ENCODE measurements at regions not wholly inside any gene's neighbourhood (a gene's known extent, or its start where the extent isn't known, plus 50 kb on each side); places are given as distances from the start of the nearest gene placed in this dataset.

GRCh38 chr3:162117961-162118360 is 621.4 kb downstream of the OTOL1 start:
- no peak overlapping the region for H3K4me3 ChIP-seq (ENCODE audit: low read length, poor library complexity, severe bottlenecking)
- H3K9me2 ChIP-seq (replicated peaks; ENCODE audit: low read depth, low read length), result no peaks in the 10 kb centered on the region
- no peaks in the 10 kb centered on the region for H3F3A ChIP-seq (ENCODE audit: low read depth)
- no peaks in the 10 kb centered on the region for H3K36me3 ChIP-seq (ENCODE audit: insufficient read depth, low read length)
- no peaks in the 10 kb centered on the region for H3K9me3 ChIP-seq (ENCODE audit: insufficient read depth, low read depth, low read length)
- peaks cover 4% of the 10 kb centered on the region for H3K4me1 ChIP-seq (ENCODE audit: insufficient read depth, low read length, poor library complexity, severe bottlenecking)
- no peaks in the 10 kb centered on the region for H4K20me1 ChIP-seq (ENCODE audit: insufficient read depth, low read length, poor library complexity, severe bottlenecking)
- no peak overlapping the region for H3K9ac ChIP-seq (ENCODE audit: low read depth, low read length, poor library complexity, severe bottlenecking)
- H3K4me2 ChIP-seq (ENCODE audit: low read depth, low read length, poor library complexity, severe bottlenecking), result no peak overlapping the region
- TF ChIP-seq, protein P1, sequence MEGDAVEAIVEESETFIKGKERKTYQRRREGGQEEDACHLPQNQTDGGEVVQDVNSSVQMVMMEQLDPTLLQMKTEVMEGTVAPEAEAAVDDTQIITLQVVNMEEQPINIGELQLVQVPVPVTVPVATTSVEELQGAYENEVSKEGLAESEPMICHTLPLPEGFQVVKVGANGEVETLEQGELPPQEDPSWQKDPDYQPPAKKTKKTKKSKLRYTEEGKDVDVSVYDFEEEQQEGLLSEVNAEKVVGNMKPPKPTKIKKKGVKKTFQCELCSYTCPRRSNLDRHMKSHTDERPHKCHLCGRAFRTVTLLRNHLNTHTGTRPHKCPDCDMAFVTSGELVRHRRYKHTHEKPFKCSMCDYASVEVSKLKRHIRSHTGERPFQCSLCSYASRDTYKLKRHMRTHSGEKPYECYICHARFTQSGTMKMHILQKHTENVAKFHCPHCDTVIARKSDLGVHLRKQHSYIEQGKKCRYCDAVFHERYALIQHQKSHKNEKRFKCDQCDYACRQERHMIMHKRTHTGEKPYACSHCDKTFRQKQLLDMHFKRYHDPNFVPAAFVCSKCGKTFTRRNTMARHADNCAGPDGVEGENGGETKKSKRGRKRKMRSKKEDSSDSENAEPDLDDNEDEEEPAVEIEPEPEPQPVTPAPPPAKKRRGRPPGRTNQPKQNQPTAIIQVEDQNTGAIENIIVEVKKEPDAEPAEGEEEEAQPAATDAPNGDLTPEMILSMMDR (conservative IDR thresholded peaks at IDR 0.05; ENCODE audit: low read length), result no peak
- no peak for TF ChIP-seq EZH2phosphoT487 (IDR thresholded peaks at IDR 0.05; ENCODE audit: borderline replicate concordance)
- H2AFZ ChIP-seq (ENCODE audit: low read length), result peak overlapping the region; percentile 68; the same call in 1 of the 2 replicates
- no peaks in the 10 kb centered on the region for H3K27me3 ChIP-seq (ENCODE audit: insufficient read depth, low read length, poor library complexity, severe bottlenecking)
- no peaks in the 10 kb centered on the region for H3K79me2 ChIP-seq (ENCODE audit: insufficient read depth, low read length)

GRCh38 chr3:162119651-162120050 is 623.0 kb downstream of the OTOL1 start:
- TF ChIP-seq EZH2phosphoT487 (IDR thresholded peaks at IDR 0.05; ENCODE audit: borderline replicate concordance), result no peak
- TF ChIP-seq, protein P1 (conservative IDR thresholded peaks at IDR 0.05; ENCODE audit: low read length), result no peak
- Histone ChIP-seq H3K4me3 (ENCODE audit: low read length, poor library complexity, severe bottlenecking) (no peak overlapping the region), H3K27me3 (ENCODE audit: insufficient read depth, low read length, poor library complexity, severe bottlenecking) (no peaks in the 10 kb centered on the region), H3K9me3 (ENCODE audit: insufficient read depth, low read depth, low read length) (no peaks in the 10 kb centered on the region), H3K36me3 (ENCODE audit: insufficient read depth, low read length) (no peaks in the 10 kb centered on the region), H3K9ac (ENCODE audit: low read depth, low read length, poor library complexity, severe bottlenecking) (no peak overlapping the region), H3K79me2 (ENCODE audit: insufficient read depth, low read length) (no peaks in the 10 kb centered on the region), H3K4me2 (ENCODE audit: low read depth, low read length, poor library complexity, severe bottlenecking) (no peak overlapping the region), H3K9me2 (replicated peaks; ENCODE audit: low read depth, low read length) (no peaks in the 10 kb centered on the region), H2AFZ (ENCODE audit: low read length) (no peak overlapping the region), H4K20me1 (ENCODE audit: insufficient read depth, low read length, poor library complexity, severe bottlenecking) (no peaks in the 10 kb centered on the region), H3K4me1 (ENCODE audit: insufficient read depth, low read length, poor library complexity, severe bottlenecking) (peaks cover 12% of the 10 kb centered on the region), H3F3A (ENCODE audit: low read depth) (no peaks in the 10 kb centered on the region)

DNA sequence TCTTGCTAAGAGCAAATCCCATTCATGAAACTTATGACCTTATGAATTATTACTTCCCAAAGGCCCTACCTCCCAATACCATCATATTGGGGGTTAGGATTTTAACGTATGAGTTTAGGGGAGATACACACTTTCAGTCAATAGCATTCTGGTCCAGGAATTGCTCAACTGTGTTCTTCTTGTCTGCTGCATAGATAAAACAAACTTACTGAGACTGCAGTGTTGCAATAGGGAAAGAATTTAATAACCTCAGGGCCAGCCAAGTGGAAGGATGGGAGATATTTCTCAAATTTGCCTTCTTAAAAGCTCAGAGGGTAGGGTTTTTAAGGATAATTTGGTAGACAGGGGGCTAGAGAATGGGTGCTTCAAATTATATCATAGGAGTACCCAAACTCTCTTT is 625.8 kb downstream of the OTOL1 start:
- Histone ChIP-seq H3K4me2 (ENCODE audit: low read depth, low read length, poor library complexity, severe bottlenecking) (no peak overlapping the region), H3K9me3 (ENCODE audit: insufficient read depth, low read depth, low read length) (no peaks in the 10 kb centered on the region), H4K20me1 (ENCODE audit: insufficient read depth, low read length, poor library complexity, severe bottlenecking) (no peaks in the 10 kb centered on the region), H3F3A (ENCODE audit: low read depth) (no peaks in the 10 kb centered on the region), H3K4me3 (ENCODE audit: low read length, poor library complexity, severe bottlenecking) (no peak overlapping the region), H3K36me3 (ENCODE audit: insufficient read depth, low read length) (no peaks in the 10 kb centered on the region), H3K9ac (ENCODE audit: low read depth, low read length, poor library complexity, severe bottlenecking) (no peak overlapping the region), H2AFZ (ENCODE audit: low read length) (0 out of 2 replicates have a peak overlapping the region, but pooled peaks have one; percentile 23), H3K4me1 (ENCODE audit: insufficient read depth, low read length, poor library complexity, severe bottlenecking) (peaks cover 12% of the 10 kb centered on the region), H3K27me3 (ENCODE audit: insufficient read depth, low read length, poor library complexity, severe bottlenecking) (no peaks in the 10 kb centered on the region), H3K79me2 (ENCODE audit: insufficient read depth, low read length) (no peaks in the 10 kb centered on the region), H3K9me2 (replicated peaks; ENCODE audit: low read depth, low read length) (no peaks in the 10 kb centered on the region)
- TF ChIP-seq EZH2phosphoT487 (IDR thresholded peaks at IDR 0.05; ENCODE audit: borderline replicate concordance), result no peak
- TF ChIP-seq, protein P1 (conservative IDR thresholded peaks at IDR 0.05; ENCODE audit: low read length), result no peak

Data from Loucy (cell line).